ENCODE measurements at regions not wholly inside any gene's neighbourhood (a gene's known extent, or its start where the extent isn't known, plus 50 kb on each side); places are given as distances from the start of the nearest gene placed in this dataset.

GRCh38 chr13:34578471-34578870 lies 363.6 kb upstream of the NBEA start:
- Histone ChIP-seq H3F3A (ENCODE audit: low read depth) (no peaks in the 10 kb centered on the region), H3K4me3 (ENCODE audit: low read length, poor library complexity, severe bottlenecking) (no peak overlapping the region), H3K27me3 (ENCODE audit: insufficient read depth, low read length, poor library complexity, severe bottlenecking) (no peaks in the 10 kb centered on the region), H3K9ac (ENCODE audit: low read depth, low read length, poor library complexity, severe bottlenecking) (no peak overlapping the region), H2AFZ (ENCODE audit: low read length) (no peak overlapping the region), H3K4me1 (ENCODE audit: insufficient read depth, low read length, poor library complexity, severe bottlenecking) (no peaks in the 10 kb centered on the region), H3K4me2 (ENCODE audit: low read depth, low read length, poor library complexity, severe bottlenecking) (no peak overlapping the region), H3K9me2 (replicated peaks; ENCODE audit: low read depth, low read length) (no peaks in the 10 kb centered on the region), H3K9me3 (ENCODE audit: insufficient read depth, low read depth, low read length) (no peaks in the 10 kb centered on the region), H4K20me1 (ENCODE audit: insufficient read depth, low read length, poor library complexity, severe bottlenecking) (no peaks in the 10 kb centered on the region), H3K36me3 (ENCODE audit: insufficient read depth, low read length) (no peaks in the 10 kb centered on the region), H3K79me2 (ENCODE audit: insufficient read depth, low read length) (no peaks in the 10 kb centered on the region)
- no peak for TF ChIP-seq CTCF (conservative IDR thresholded peaks at IDR 0.05; ENCODE audit: low read length)
- no peak for TF ChIP-seq EZH2phosphoT487 (IDR thresholded peaks at IDR 0.05; ENCODE audit: borderline replicate concordance)

GRCh38 chr13:34578917-34579316 lies 363.2 kb upstream of the NBEA start:
- Histone ChIP-seq H3K4me3 (ENCODE audit: low read length, poor library complexity, severe bottlenecking) (no peak overlapping the region), H3K9ac (ENCODE audit: low read depth, low read length, poor library complexity, severe bottlenecking) (no peak overlapping the region), H3K9me2 (replicated peaks; ENCODE audit: low read depth, low read length) (no peaks in the 10 kb centered on the region), H2AFZ (ENCODE audit: low read length) (no peak overlapping the region), H3K79me2 (ENCODE audit: insufficient read depth, low read length) (no peaks in the 10 kb centered on the region), H3K9me3 (ENCODE audit: insufficient read depth, low read depth, low read length) (no peaks in the 10 kb centered on the region), H4K20me1 (ENCODE audit: insufficient read depth, low read length, poor library complexity, severe bottlenecking) (no peaks in the 10 kb centered on the region), H3K27me3 (ENCODE audit: insufficient read depth, low read length, poor library complexity, severe bottlenecking) (no peaks in the 10 kb centered on the region), H3K4me2 (ENCODE audit: low read depth, low read length, poor library complexity, severe bottlenecking) (no peak overlapping the region), H3F3A (ENCODE audit: low read depth) (no peaks in the 10 kb centered on the region), H3K36me3 (ENCODE audit: insufficient read depth, low read length) (no peaks in the 10 kb centered on the region), H3K4me1 (ENCODE audit: insufficient read depth, low read length, poor library complexity, severe bottlenecking) (no peaks in the 10 kb centered on the region)
- TF ChIP-seq EZH2phosphoT487 (IDR thresholded peaks at IDR 0.05; ENCODE audit: borderline replicate concordance) (no peak), CTCF (conservative IDR thresholded peaks at IDR 0.05; ENCODE audit: low read length) (no peak)

- no peak overlapping the region for H3K4me2 ChIP-seq (ENCODE audit: low read depth, low read length, poor library complexity, severe bottlenecking)
- H2AFZ ChIP-seq (ENCODE audit: low read length), result no peak overlapping the region
- H3K9me3 ChIP-seq (ENCODE audit: insufficient read depth, low read depth, low read length), result no peaks in the 10 kb centered on the region
- no peaks in the 10 kb centered on the region for H3K79me2 ChIP-seq (ENCODE audit: insufficient read depth, low read length)
- no peaks in the 10 kb centered on the region for H3K36me3 ChIP-seq (ENCODE audit: insufficient read depth, low read length)
- H3K4me1 ChIP-seq (ENCODE audit: insufficient read depth, low read length, poor library complexity, severe bottlenecking), result no peaks in the 10 kb centered on the region
- no peaks in the 10 kb centered on the region for H4K20me1 ChIP-seq (ENCODE audit: insufficient read depth, low read length, poor library complexity, severe bottlenecking)
- H3K27me3 ChIP-seq (ENCODE audit: insufficient read depth, low read length, poor library complexity, severe bottlenecking), result no peaks in the 10 kb centered on the region
- no peaks in the 10 kb centered on the region for H3F3A ChIP-seq (ENCODE audit: low read depth)
- no peak overlapping the region for H3K9ac ChIP-seq (ENCODE audit: low read depth, low read length, poor library complexity, severe bottlenecking)
- H3K9me2 ChIP-seq (replicated peaks; ENCODE audit: low read depth, low read length), result no peaks in the 10 kb centered on the region
- H3K4me3 ChIP-seq (ENCODE audit: low read length, poor library complexity, severe bottlenecking), result no peak overlapping the region
- TF ChIP-seq EZH2phosphoT487 (IDR thresholded peaks at IDR 0.05; ENCODE audit: borderline replicate concordance), result no peak
- TF ChIP-seq CTCF (conservative IDR thresholded peaks at IDR 0.05; ENCODE audit: low read length), result no peak
These were observed 358.9 kb upstream of the NBEA start for GRCh38 chr13:34583181-34583580.
